HK-2 (cell line): ENCODE measurements at regions not wholly inside any gene's neighbourhood (a gene's known extent, or its start where the extent isn't known, plus 50 kb on each side); places are given as distances from the start of the nearest gene placed in this dataset.
A peak's percentile ranks its signal among the peaks of the same experiment; 100 is the strongest.
"Not testable (repeated sequence)": the region's sequence is repeated elsewhere in the genome, so short reads cannot be mapped to it uniquely, and the experiment has no call there.

Experiments used
- DNase-seq: peaks from one replicate; pipeline ENCODE4 v3.0.0-alpha.2; 2018; ENCODE audit not compliant: unreplicated experiment

GRCh38 chr6:6482256-6482655 lies 106.3 kb upstream of the LY86 start:
- DNase-seq, result no peak

- no peak for DNase-seq
These were observed 105.4 kb upstream of the LY86 start for GRCh38 chr6:6483168-6483567.

- DNase-seq, result no peak
These were observed 104.8 kb upstream of the LY86 start for GRCh38 chr6:6483733-6484132.

GRCh38 chr6:6484681-6485080 lies 103.8 kb upstream of the LY86 start:
- DNase-seq, result no peak

GRCh38 chr6:6486595-6486994 lies 101.9 kb upstream of the LY86 start:
- no peak for DNase-seq

- no peak for DNase-seq
These were observed 96.8 kb upstream of the LY86 start for GRCh38 chr6:6491761-6492160.

- no peak for DNase-seq
These were observed 95.8 kb upstream of the LY86 start for GRCh38 chr6:6492675-6493074.

GRCh38 chr6:6494139-6494538 lies 94.4 kb upstream of the LY86 start:
- DNase-seq, result not testable (repeated sequence)

GRCh38 chr6:6494677-6495076 lies 93.8 kb upstream of the LY86 start:
- DNase-seq, result peak; percentile 40

GRCh38 chr6:6495851-6496250 lies 92.7 kb upstream of the LY86 start:
- DNase-seq, result no peak

- no peak for DNase-seq
These were observed 91.0 kb upstream of the LY86 start for GRCh38 chr6:6497541-6497940.

GRCh38 chr6:6497976-6498375 lies 90.5 kb upstream of the LY86 start:
- DNase-seq, result no peak

- no peak for DNase-seq
These were observed 85.3 kb upstream of the LY86 start for GRCh38 chr6:6503191-6503590.

GRCh38 chr6:6505111-6505510 lies 83.4 kb upstream of the LY86 start:
- DNase-seq, result no peak

GRCh38 chr6:6508643-6509042 lies 79.9 kb upstream of the LY86 start:
- DNase-seq, result no peak

GRCh38 chr6:6509284-6509683 lies 79.2 kb upstream of the LY86 start:
- DNase-seq, result no peak

- no peak for DNase-seq
These were observed 75.8 kb upstream of the LY86 start for GRCh38 chr6:6512711-6513110.

- no peak for DNase-seq
These were observed 72.6 kb upstream of the LY86 start for GRCh38 chr6:6515691-6516607.

- DNase-seq, result no peak
These were observed 71.7 kb upstream of the LY86 start for GRCh38 chr6:6516666-6517458.

- DNase-seq, result no peak
These were observed 69.7 kb upstream of the LY86 start for GRCh38 chr6:6518631-6519427.

GRCh38 chr6:6521961-6522482 lies 66.5 kb upstream of the LY86 start:
- DNase-seq, result no peak

- no peak for DNase-seq
These were observed 65.8 kb upstream of the LY86 start for GRCh38 chr6:6522709-6523108.
